ENCODE measurements at regions not wholly inside any gene's neighbourhood (a gene's known extent, or its start where the extent isn't known, plus 50 kb on each side); places are given as distances from the start of the nearest gene placed in this dataset.
"Not testable (repeated sequence)": the region's sequence is repeated elsewhere in the genome, so short reads cannot be mapped to it uniquely, and the experiment has no call there.

- no peaks in the 10 kb centered on the region for H3K79me1 ChIP-seq (ENCODE audit: low read length)
Observed at GRCh38 chr6:78639111-78640110, 227.9 kb upstream of the IRAK1BP1 start.

GRCh38 chr6:78643976-78644375 is 223.4 kb upstream of the IRAK1BP1 start:
- WGBS (ENCODE audit: extremely low coverage, insufficient coverage, low lambda C conversion rate), result no CpG with 5 or more reads among the region's 6 CpGs
- H2AK5ac ChIP-seq (ENCODE audit: low read length); H4K5ac ChIP-seq (ENCODE audit: low read length); H3K27ac ChIP-seq (ENCODE audit: low read depth, low read length); H2BK15ac ChIP-seq (replicated peaks; ENCODE audit: low read depth); DNase-seq; H3K36me3 ChIP-seq (ENCODE audit: control insufficient read depth, insufficient read depth, low read length); H3K23ac ChIP-seq (ENCODE audit: low read length); H3K27me3 ChIP-seq (ENCODE audit: insufficient read depth, low read length, poor library complexity); H3K56ac ChIP-seq (ENCODE audit: low read length); H4K8ac ChIP-seq (ENCODE audit: low read depth, low read length); H3K4me2 ChIP-seq (ENCODE audit: low read length); H2BK120ac ChIP-seq (ENCODE audit: low read depth, low read length); H3K79me1 ChIP-seq (ENCODE audit: low read length); H3K9ac ChIP-seq (ENCODE audit: low read length); H2BK5ac ChIP-seq (ENCODE audit: low read length); H3K4ac ChIP-seq (ENCODE audit: low read depth, low read length); H3K4me3 ChIP-seq (ENCODE audit: low read length); H3K18ac ChIP-seq (ENCODE audit: low read length); H3K4me1 ChIP-seq (ENCODE audit: control insufficient read depth, low read depth, low read length); H3K79me2 ChIP-seq (ENCODE audit: control insufficient read depth, insufficient read depth, low read length): not testable (repeated sequence)

More at GRCh38 chr6:78639111-78640110, 227.9 kb upstream of the IRAK1BP1 start:
- H4K5ac ChIP-seq (ENCODE audit: low read length), result no peak overlapping the region
- no peak overlapping the region for H3K27ac ChIP-seq (ENCODE audit: low read depth, low read length)
- no peak overlapping the region for H3K56ac ChIP-seq (ENCODE audit: low read length)
- H2BK120ac ChIP-seq (ENCODE audit: low read depth, low read length), result no peak overlapping the region
- no peak overlapping the region for H3K18ac ChIP-seq (ENCODE audit: low read length)
- no peak overlapping the region for H3K9ac ChIP-seq (ENCODE audit: low read length)
- no peak overlapping the region for H4K8ac ChIP-seq (ENCODE audit: low read depth, low read length)
- H3K4me2 ChIP-seq (ENCODE audit: low read length), result no peak overlapping the region
- H3K27me3 ChIP-seq (ENCODE audit: insufficient read depth, low read length, poor library complexity), result no peaks in the 10 kb centered on the region
- H3K36me3 ChIP-seq (ENCODE audit: control insufficient read depth, insufficient read depth, low read length), result no peaks in the 10 kb centered on the region
- no peak overlapping the region for H2BK5ac ChIP-seq (ENCODE audit: low read length)
- H3K79me2 ChIP-seq (ENCODE audit: control insufficient read depth, insufficient read depth, low read length), result no peaks in the 10 kb centered on the region
- H3K23ac ChIP-seq (ENCODE audit: low read length), result no peak overlapping the region
- H3K4me3 ChIP-seq (ENCODE audit: low read length), result no peak overlapping the region
- H2BK15ac ChIP-seq (replicated peaks; ENCODE audit: low read depth), result no peak overlapping the region
- no peak overlapping the region for H3K4ac ChIP-seq (ENCODE audit: low read depth, low read length)
- no CpG with 5 or more reads among the region's 7 CpGs for WGBS (ENCODE audit: extremely low coverage, insufficient coverage, low lambda C conversion rate)
- H3K4me1 ChIP-seq (ENCODE audit: control insufficient read depth, low read depth, low read length), result no peaks in the 10 kb centered on the region
- no peak overlapping the region for H2AK5ac ChIP-seq (ENCODE audit: low read length)
- no peak for DNase-seq

- H2AK5ac ChIP-seq (ENCODE audit: low read length); H2BK5ac ChIP-seq (ENCODE audit: low read length); H3K9ac ChIP-seq (ENCODE audit: low read length); H3K4me3 ChIP-seq (ENCODE audit: low read length); H3K4me2 ChIP-seq (ENCODE audit: low read length); H4K8ac ChIP-seq (ENCODE audit: low read depth, low read length); H3K79me2 ChIP-seq (ENCODE audit: control insufficient read depth, insufficient read depth, low read length); H3K56ac ChIP-seq (ENCODE audit: low read length); H2BK15ac ChIP-seq (replicated peaks; ENCODE audit: low read depth); H3K23ac ChIP-seq (ENCODE audit: low read length); H3K4ac ChIP-seq (ENCODE audit: low read depth, low read length); H2BK120ac ChIP-seq (ENCODE audit: low read depth, low read length); H3K27ac ChIP-seq (ENCODE audit: low read depth, low read length); H3K18ac ChIP-seq (ENCODE audit: low read length); H4K5ac ChIP-seq (ENCODE audit: low read length); H3K79me1 ChIP-seq (ENCODE audit: low read length); H3K27me3 ChIP-seq (ENCODE audit: insufficient read depth, low read length, poor library complexity); H3K4me1 ChIP-seq (ENCODE audit: control insufficient read depth, low read depth, low read length); H3K36me3 ChIP-seq (ENCODE audit: control insufficient read depth, insufficient read depth, low read length): not testable (repeated sequence)
- DNase-seq, result peak; percentile 11
- no CpG with 5 or more reads among the region's 20 CpGs for WGBS (ENCODE audit: extremely low coverage, insufficient coverage, low lambda C conversion rate)
Observed at GRCh38 chr6:78646542-78647415, 220.6 kb upstream of the IRAK1BP1 start.

- not testable (repeated sequence) for H4K8ac ChIP-seq (ENCODE audit: low read depth, low read length); H2BK120ac ChIP-seq (ENCODE audit: low read depth, low read length); H3K18ac ChIP-seq (ENCODE audit: low read length); H4K5ac ChIP-seq (ENCODE audit: low read length); H2BK15ac ChIP-seq (replicated peaks; ENCODE audit: low read depth); DNase-seq; H3K79me1 ChIP-seq (ENCODE audit: low read length); H3K4me2 ChIP-seq (ENCODE audit: low read length); H3K27ac ChIP-seq (ENCODE audit: low read depth, low read length); H3K27me3 ChIP-seq (ENCODE audit: insufficient read depth, low read length, poor library complexity); H3K9ac ChIP-seq (ENCODE audit: low read length); H2BK5ac ChIP-seq (ENCODE audit: low read length); H3K23ac ChIP-seq (ENCODE audit: low read length); H3K56ac ChIP-seq (ENCODE audit: low read length); H2AK5ac ChIP-seq (ENCODE audit: low read length); H3K79me2 ChIP-seq (ENCODE audit: control insufficient read depth, insufficient read depth, low read length); H3K4me3 ChIP-seq (ENCODE audit: low read length); H3K36me3 ChIP-seq (ENCODE audit: control insufficient read depth, insufficient read depth, low read length); H3K4ac ChIP-seq (ENCODE audit: low read depth, low read length); H3K4me1 ChIP-seq (ENCODE audit: control insufficient read depth, low read depth, low read length)
- no CpG with 5 or more reads among the region's 3 CpGs for whole genome bisulfite sequencing (ENCODE audit: extremely low coverage, insufficient coverage, low lambda C conversion rate)
Observed at GRCh38 chr6:78665819-78666218, 201.5 kb upstream of the IRAK1BP1 start.

- H3K27me3 ChIP-seq (ENCODE audit: insufficient read depth, low read length, poor library complexity), result no peaks in the 10 kb centered on the region
- no peak overlapping the region for H2AK5ac ChIP-seq (ENCODE audit: low read length)
- no peak overlapping the region for H3K27ac ChIP-seq (ENCODE audit: low read depth, low read length)
- no peaks in the 10 kb centered on the region for H3K79me2 ChIP-seq (ENCODE audit: control insufficient read depth, insufficient read depth, low read length)
- no peak overlapping the region for H2BK15ac ChIP-seq (replicated peaks; ENCODE audit: low read depth)
- no peak overlapping the region for H2BK120ac ChIP-seq (ENCODE audit: low read depth, low read length)
- no peak overlapping the region for H3K56ac ChIP-seq (ENCODE audit: low read length)
- H3K4me1 ChIP-seq (ENCODE audit: control insufficient read depth, low read depth, low read length), result no peaks in the 10 kb centered on the region
- no peaks in the 10 kb centered on the region for H3K79me1 ChIP-seq (ENCODE audit: low read length)
- H3K18ac ChIP-seq (ENCODE audit: low read length), result no peak overlapping the region
- no CpG with 5 or more reads among the region's 1 CpG for WGBS (ENCODE audit: extremely low coverage, insufficient coverage, low lambda C conversion rate)
- no peak overlapping the region for H4K8ac ChIP-seq (ENCODE audit: low read depth, low read length)
- H3K23ac ChIP-seq (ENCODE audit: low read length), result no peak overlapping the region
- H3K4me3 ChIP-seq (ENCODE audit: low read length), result no peak overlapping the region
- no peak overlapping the region for H3K9ac ChIP-seq (ENCODE audit: low read length)
- no peak overlapping the region for H4K5ac ChIP-seq (ENCODE audit: low read length)
- no peak overlapping the region for H3K4ac ChIP-seq (ENCODE audit: low read depth, low read length)
- no peak overlapping the region for H3K4me2 ChIP-seq (ENCODE audit: low read length)
- no peaks in the 10 kb centered on the region for H3K36me3 ChIP-seq (ENCODE audit: control insufficient read depth, insufficient read depth, low read length)
- no peak for DNase-seq
- no peak overlapping the region for H2BK5ac ChIP-seq (ENCODE audit: low read length)
Observed at GRCh38 chr6:78666764-78667163, 200.6 kb upstream of the IRAK1BP1 start.
